Heart left ventricle (tissue), 13 donors: ENCODE measurements at regions not wholly inside any gene's neighbourhood (a gene's known extent, or its start where the extent isn't known, plus 50 kb on each side); places are given as distances from the start of the nearest gene placed in this dataset.

Experiments used
- CTCF ChIP-seq, 12 donors: fragments of 200-600 bp; sonication (generic) in 4 of 12; IDR thresholded peaks; one replicate each; pipeline versions ENCODE4 v1.5.0 to v1.8.0; 2018 to 2022; ENCODE audit warnings: antibody characterized with exemption in 12 of 12, mild to moderate bottlenecking in 5 of 12
- POLR2A ChIP-seq, 2 donors: fragments of 450-650 bp; IDR thresholded peaks; one replicate each; pipeline ENCODE4 v1.6.1; 2017; ENCODE audit warnings: antibody characterized with exemption in 2 of 2, mild to moderate bottlenecking in 2 of 2, moderate library complexity in 2 of 2
- donor health status: ischemic (EF 13 %, LVEDD 7.1; RV severe dilation, severe dysfunction).
- donor health status: DM: no; HTN: yes; CAD: no.
- donor health status: DM: no; HTN: no; CAD: no.
- donor health status: ischemic (EF 25% LVEDD 6.9; RV normal size, moderate dysfunction).
- donor health status: ischemic (EF 25% LVEDD 5.7; RV mildly dilated, moderate dysfunction).
- donor health status: ischemic (EF 35%, LVEDD 5.7; RV mildly dilated, moderate dysfunction).
- donor health status: nonischemic (EF 11% LVEDD 7.7; RV severe dilation, severe dysfunction).
- donor health status: DM: yes; HTN: yes; CAD: no.
- donor health status: PGD.
- donor health status: ischemic (EF 29% LVEDD 5.4; RV normal size, mild dysfunction).
- donor health status: nonischemic (EF 23%, LVEDD 6.1; RV moderate dilation, normal function).

GRCh38 chr13:89163096-89163495 lies 1491.9 kb downstream of the SLITRK5 start:
- TF ChIP-seq CTCF (IDR thresholded peaks at IDR 0.05) = no peak
- no peak for TF ChIP-seq POLR2A (IDR thresholded peaks at IDR 0.05)
